Trophoblast cell (in vitro differentiated cells and primary cell): ENCODE measurements at regions not wholly inside any gene's neighbourhood (a gene's known extent, or its start where the extent isn't known, plus 50 kb on each side); places are given as distances from the start of the nearest gene placed in this dataset.

Experiments
- DNase-seq, 2 donors: peaks; one replicate each; pipeline ENCODE4 v3.0.0-alpha.2; 2016
- H2AFZ ChIP-seq: 2 replicates; pipeline ENCODE4 v1.6.1; 2013; ENCODE audit warnings: low read length, moderate library complexity, mild to moderate bottlenecking; ENCODE audit not compliant: insufficient read depth, poor library complexity
- H2AK5ac ChIP-seq: 2 replicates; pipeline ENCODE4 v1.6.1; 2013; ENCODE audit warnings: mild to moderate bottlenecking, low read length
- H2BK120ac ChIP-seq: 2 replicates; pipeline ENCODE4 v1.6.1; 2013; ENCODE audit warnings: low read length, mild to moderate bottlenecking, moderate library complexity; ENCODE audit not compliant: insufficient read depth, poor library complexity
- H2BK12ac ChIP-seq: 2 replicates; pipeline ENCODE4 v1.6.1; 2013; ENCODE audit warnings: mild to moderate bottlenecking, low read length, moderate library complexity
- H2BK5ac ChIP-seq: 2 replicates; pipeline ENCODE4 v1.6.1; 2013; ENCODE audit warnings: low read length, low read depth, moderate library complexity, mild to moderate bottlenecking; ENCODE audit not compliant: poor library complexity
- H3K14ac ChIP-seq: 2 replicates; pipeline ENCODE4 v1.6.1; 2013; ENCODE audit warnings: mild to moderate bottlenecking, low read length
- H3K18ac ChIP-seq: 2 replicates; pipeline ENCODE4 v1.6.1; 2013; ENCODE audit warnings: mild to moderate bottlenecking, low read length
- H3K23ac ChIP-seq: 2 replicates; pipeline ENCODE4 v1.6.1; 2013; ENCODE audit warnings: low read length
- H3K27ac ChIP-seq: 2 replicates; pipeline ENCODE4 v1.5.1; 2013; ENCODE audit warnings: low read depth, mild to moderate bottlenecking, inconsistent platforms, low read length, moderate library complexity
- H3K27me3 ChIP-seq: 2 replicates; pipeline ENCODE4 v1.6.1; 2013; ENCODE audit warnings: inconsistent platforms, mild to moderate bottlenecking, low read length, moderate library complexity; ENCODE audit not compliant: insufficient read depth
- H3K36me3 ChIP-seq, 2 experiments: 1 replicate in 1 of 2; 2 replicates in 1 of 2; pipeline ENCODE4 v1.6.1; 2013; ENCODE audit warnings: low read length in 2 of 2, mild to moderate bottlenecking in 2 of 2, moderate library complexity in 1 of 2; ENCODE audit not compliant: insufficient read depth in 2 of 2, control insufficient read depth in 1 of 2
- H3K4ac ChIP-seq: 2 replicates; pipeline ENCODE4 v1.6.1; 2013; ENCODE audit warnings: low read depth, mild to moderate bottlenecking, low read length, moderate library complexity
- H3K4me1 ChIP-seq, 2 experiments: 1 replicate in 1 of 2; 2 replicates in 1 of 2; pipeline ENCODE4 v1.6.1; 2013; ENCODE audit warnings: low read length in 2 of 2, mild to moderate bottlenecking in 2 of 2, moderate library complexity in 1 of 2; ENCODE audit not compliant: insufficient read depth in 2 of 2, control insufficient read depth in 1 of 2
- H3K4me2 ChIP-seq: 2 replicates; pipeline ENCODE4 v1.6.1; 2013; ENCODE audit warnings: inconsistent platforms, mild to moderate bottlenecking, low read length, moderate library complexity
- H3K4me3 ChIP-seq: 2 replicates; pipeline ENCODE4 v1.5.1; 2013; ENCODE audit warnings: mild to moderate bottlenecking, low read depth, low read length, inconsistent platforms
- H3K79me1 ChIP-seq: one replicate; pipeline ENCODE4 v1.6.1; 2013; ENCODE audit warnings: low read length
- H3K79me2 ChIP-seq: 2 replicates; pipeline ENCODE4 v1.6.1; 2013; ENCODE audit warnings: low read length, mild to moderate bottlenecking; ENCODE audit not compliant: control insufficient read depth, insufficient read depth, poor library complexity
- H3K9ac ChIP-seq: 2 replicates; pipeline ENCODE4 v1.6.1; 2013; ENCODE audit warnings: mild to moderate bottlenecking, low read length
- H3K9me3 ChIP-seq: 2 replicates; pipeline ENCODE4 v1.6.1; 2013; ENCODE audit warnings: low read depth, mild to moderate bottlenecking, control low read depth, inconsistent platforms, low read length; ENCODE audit not compliant: insufficient read depth
- H4K12ac ChIP-seq: 2 replicates; pipeline ENCODE4 v1.6.1; 2013; ENCODE audit warnings: low read depth, mild to moderate bottlenecking, low read length, moderate library complexity
- H4K8ac ChIP-seq: 2 replicates; pipeline ENCODE4 v1.6.1; 2013; ENCODE audit warnings: low read depth, mild to moderate bottlenecking, low read length, moderate library complexity
- H4K91ac ChIP-seq: one replicate; pipeline ENCODE4 v1.6.1; 2013; ENCODE audit warnings: low read depth, mild to moderate bottlenecking, low read length, moderate library complexity
- WGBS: extraction: QIAGEN DNeasy Blood & Tissue Kit; methylation state at CpG from one replicate; pipeline ENCODE4 v1.1.7; 2013; ENCODE audit warnings: missing lambda C conversion rate; ENCODE audit not compliant: insufficient read length, insufficient coverage; ENCODE audit errors: extremely low coverage; 5-methylcytosine and 5-hydroxymethylcytosine counted together

DNA sequence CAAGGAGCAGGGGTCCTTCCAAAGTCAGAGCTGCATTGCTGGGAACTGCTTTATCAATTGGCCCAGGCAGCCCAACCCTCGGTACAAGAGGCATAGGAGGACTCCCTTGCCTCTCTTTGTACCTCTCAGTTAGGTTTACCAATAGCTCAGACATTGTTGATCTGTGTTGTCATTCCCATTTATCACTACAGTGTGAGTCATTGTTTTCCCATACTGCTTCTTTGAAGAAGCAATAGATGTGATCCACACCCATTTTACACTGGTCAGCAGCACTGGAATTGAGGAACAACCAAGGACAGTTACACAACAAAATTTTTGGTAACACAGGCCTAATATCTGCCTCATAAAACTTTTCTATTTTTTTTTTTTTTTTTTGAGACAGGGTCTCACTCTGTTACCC lies 307.2 kb downstream of the SNX13 start:
- H3K9ac ChIP-seq, result no peak overlapping the region
- no peak overlapping the region for H3K23ac ChIP-seq
- H3K27me3 ChIP-seq, result no peaks in the 10 kb centered on the region
- no peak overlapping the region for H4K12ac ChIP-seq
- no peak overlapping the region for H3K14ac ChIP-seq
- no peak overlapping the region for H2BK120ac ChIP-seq
- no peaks in the 10 kb centered on the region for H3K4me1 ChIP-seq
- no peak overlapping the region for H2BK12ac ChIP-seq
- no peaks in the 10 kb centered on the region for H3K79me1 ChIP-seq
- no peak overlapping the region for H3K18ac ChIP-seq
- no peak overlapping the region for H2AFZ ChIP-seq
- H2BK5ac ChIP-seq, result no peak overlapping the region
- H3K4ac ChIP-seq, result no peak overlapping the region
- peak in 1 of 2 donors; percentile 19 for DNase-seq
- no peak overlapping the region for H4K91ac ChIP-seq
- no peaks in the 10 kb centered on the region for H3K79me2 ChIP-seq
- no peak overlapping the region for H3K4me3 ChIP-seq
- no peaks in the 10 kb centered on the region for H3K9me3 ChIP-seq
- WGBS, result no CpG with 5 or more reads among the region's 1 CpG
- no peak overlapping the region for H3K27ac ChIP-seq
- H2AK5ac ChIP-seq, result no peak overlapping the region
- H4K8ac ChIP-seq, result no peak overlapping the region
- no peaks in the 10 kb centered on the region for H3K36me3 ChIP-seq
- no peak overlapping the region for H3K4me2 ChIP-seq

DNA sequence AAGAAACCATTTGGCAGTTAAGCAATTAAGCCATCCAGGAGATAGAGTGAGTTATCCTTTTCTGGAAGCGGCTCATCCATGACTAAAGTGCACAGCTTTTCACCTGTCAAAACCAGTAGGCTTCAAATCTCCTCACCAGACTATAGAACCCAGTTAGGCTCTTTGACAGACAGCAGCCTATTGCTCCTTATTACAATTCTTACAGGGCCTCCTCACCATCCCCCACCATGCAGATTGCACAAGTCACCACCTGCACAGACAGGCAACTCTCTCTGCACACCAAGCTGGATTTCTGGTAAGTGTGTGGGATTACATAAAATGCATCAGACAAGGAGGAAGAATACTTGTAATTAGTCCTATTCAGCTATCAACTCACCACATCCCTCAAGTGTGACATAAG lies 301.6 kb downstream of the SNX13 start:
- Histone ChIP-seq H3K79me1 (no peaks in the 10 kb centered on the region), H3K4ac (no peak overlapping the region), H3K27me3 (no peaks in the 10 kb centered on the region), H4K91ac (no peak overlapping the region), H3K14ac (no peak overlapping the region), H2AK5ac (no peak overlapping the region), H4K12ac (no peak overlapping the region), H3K27ac (no peak overlapping the region), H3K36me3 (no peaks in the 10 kb centered on the region), H2AFZ (no peak overlapping the region), H3K4me1 (no peaks in the 10 kb centered on the region), H3K79me2 (no peaks in the 10 kb centered on the region), H2BK12ac (no peak overlapping the region), H2BK5ac (no peak overlapping the region), H4K8ac (no peak overlapping the region), H3K4me3 (no peak overlapping the region), H3K18ac (no peak overlapping the region), H3K9ac (no peak overlapping the region), H3K9me3 (peaks cover 2% of the 10 kb centered on the region), H3K4me2 (no peak overlapping the region), H2BK120ac (no peak overlapping the region), H3K23ac (no peak overlapping the region)
- no CpG with 5 or more reads among the region's 1 CpG for WGBS
- no peak for DNase-seq

DNA sequence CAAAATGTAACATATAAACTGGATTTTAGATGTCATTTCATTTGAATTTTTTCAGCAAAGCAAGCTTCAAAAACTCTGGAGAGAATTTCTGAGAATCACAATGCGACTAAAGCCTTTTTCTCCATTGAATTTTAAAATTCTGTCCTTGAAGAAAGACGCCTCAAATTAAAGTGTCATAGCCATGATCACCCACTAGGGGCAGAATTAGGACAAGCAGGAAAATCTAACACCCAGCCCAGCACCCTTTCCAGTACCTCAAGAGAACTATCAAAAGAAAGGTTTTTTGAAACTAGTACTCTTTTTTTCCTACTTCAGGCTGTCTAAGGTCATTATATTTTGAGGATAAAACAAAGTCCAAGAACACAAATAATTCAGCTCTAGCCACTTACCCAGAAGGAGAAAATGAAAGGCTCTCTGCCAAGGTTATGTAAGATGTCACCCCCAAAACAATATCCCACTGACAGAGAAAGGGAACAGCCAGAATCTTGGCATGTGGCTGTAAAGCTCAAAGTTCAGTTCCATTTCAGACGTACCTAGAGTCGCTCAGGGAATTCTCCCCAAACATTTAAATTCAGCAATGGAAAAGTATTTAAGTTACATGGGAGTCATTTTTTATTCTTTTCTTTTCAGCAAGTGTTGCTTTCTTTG lies 299.4 kb downstream of the SNX13 start:
- no peaks in the 10 kb centered on the region for H3K79me1 ChIP-seq
- no peaks in the 10 kb centered on the region for H3K79me2 ChIP-seq
- DNase-seq, result peak; percentile 16 to 76
- no peak overlapping the region for H3K14ac ChIP-seq
- H3K4ac ChIP-seq, result no peak overlapping the region
- H2AK5ac ChIP-seq, result no peak overlapping the region
- H3K18ac ChIP-seq, result no peak overlapping the region
- H4K8ac ChIP-seq, result no peak overlapping the region
- H4K12ac ChIP-seq, result no peak overlapping the region
- H3K4me3 ChIP-seq, result no peak overlapping the region
- H2BK120ac ChIP-seq, result no peak overlapping the region
- H3K23ac ChIP-seq, result no peak overlapping the region
- no peak overlapping the region for H3K27ac ChIP-seq
- no peaks in the 10 kb centered on the region for H3K36me3 ChIP-seq
- WGBS, result no CpG with 5 or more reads among the region's 4 CpGs
- H3K9me3 ChIP-seq, result peaks cover 3% of the 10 kb centered on the region
- no peak overlapping the region for H3K4me2 ChIP-seq
- no peak overlapping the region for H3K9ac ChIP-seq
- no peak overlapping the region for H2BK12ac ChIP-seq
- no peak overlapping the region for H4K91ac ChIP-seq
- H2BK5ac ChIP-seq, result no peak overlapping the region
- no peaks in the 10 kb centered on the region for H3K27me3 ChIP-seq
- no peaks in the 10 kb centered on the region for H3K4me1 ChIP-seq
- H2AFZ ChIP-seq, result no peak overlapping the region

DNA sequence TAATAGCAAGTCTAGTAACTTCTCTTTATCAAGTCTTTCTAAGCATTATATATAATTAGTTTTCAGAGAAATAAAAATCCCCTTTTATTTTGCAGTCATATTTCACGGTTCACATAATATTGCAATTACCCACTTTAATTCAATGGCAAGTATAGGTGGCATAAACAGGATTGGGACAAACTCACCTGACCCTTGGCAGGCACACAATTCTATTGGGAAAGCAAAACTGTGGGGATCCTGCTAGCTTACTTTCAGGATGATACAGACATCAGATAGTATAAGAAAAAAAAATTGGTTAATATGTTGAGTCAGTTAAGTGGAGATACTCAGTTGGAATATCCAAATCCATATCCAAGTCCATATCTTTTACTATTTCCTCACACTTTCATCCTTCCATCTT lies 294.8 kb downstream of the SNX13 start:
- Histone ChIP-seq H3K4me3 (no peak overlapping the region), H3K23ac (no peak overlapping the region), H2AK5ac (no peak overlapping the region), H3K27ac (no peak overlapping the region), H4K12ac (no peak overlapping the region), H3K36me3 (no peaks in the 10 kb centered on the region), H3K27me3 (no peaks in the 10 kb centered on the region), H3K4me1 (peaks cover 0 to 2% of the 10 kb centered on the region in 2 experiments), H3K4ac (no peak overlapping the region), H2BK5ac (no peak overlapping the region), H2AFZ (no peak overlapping the region), H3K9me3 (peaks cover 3% of the 10 kb centered on the region), H3K4me2 (no peak overlapping the region), H4K91ac (no peak overlapping the region), H3K18ac (no peak overlapping the region), H3K79me2 (no peaks in the 10 kb centered on the region), H2BK12ac (no peak overlapping the region), H2BK120ac (no peak overlapping the region), H3K9ac (no peak overlapping the region), H3K14ac (no peak overlapping the region), H4K8ac (no peak overlapping the region), H3K79me1 (no peaks in the 10 kb centered on the region)
- DNase-seq, result no peak
- no CpG with 5 or more reads among the region's 1 CpG for WGBS
